Transverse colon (tissue), 4 donors: ENCODE measurements at regions not wholly inside any gene's neighbourhood (a gene's known extent, or its start where the extent isn't known, plus 50 kb on each side); places are given as distances from the start of the nearest gene placed in this dataset.

Experiments
- DNase-seq: peaks from one replicate; pipeline ENCODE4 v3.0.0-alpha.2; 2019
- H3K27ac ChIP-seq, 4 donors: fragments of 200-600 bp; sonication (generic); 2 replicates each; pipeline ENCODE4 v1.5.1; 2016 to 2018; ENCODE audit warnings: inconsistent platforms in 4 of 4
- H3K27me3 ChIP-seq: fragments of 200-600 bp; sonication (generic); 2 replicates; pipeline ENCODE4 v1.5.1; 2017; ENCODE audit warnings: inconsistent platforms
- H3K36me3 ChIP-seq, 4 donors: fragments of 200-600 bp; sonication (generic); 2 replicates each; pipeline ENCODE4 v1.5.1; 2017 to 2019; ENCODE audit warnings: inconsistent platforms in 4 of 4
- H3K4me1 ChIP-seq, 4 donors: fragments of 200-600 bp; sonication (generic); 2 replicates each; pipeline ENCODE4 v1.5.1; 2017 to 2020; ENCODE audit warnings: inconsistent platforms in 4 of 4
- H3K4me3 ChIP-seq, 4 donors: fragments of 200-600 bp; sonication (generic); 1 replicate in 1 of 4; 2 replicates in 3 of 4; pipeline versions ENCODE4 v1.5.1 to v1.6.1; 2017 to 2019; ENCODE audit warnings: inconsistent platforms in 4 of 4
- H3K9me3 ChIP-seq, 2 donors: fragments of 200-600 bp; sonication (generic); 2 replicates each; pipeline ENCODE4 v1.5.1; 2017 to 2019; ENCODE audit warnings: inconsistent platforms in 2 of 2
- CTCF ChIP-seq, 5 experiments: fragments of 200-600 bp in 3 of 5; fragments of 450-650 bp in 2 of 5; sonication (generic) in 3 of 5; IDR thresholded peaks; 1 replicate in 2 of 5; 2 replicates in 3 of 5; pipeline ENCODE4 v1.5.1; 2016 to 2017; ENCODE audit warnings: antibody characterized with exemption in 5 of 5, inconsistent platforms in 3 of 5, mild to moderate bottlenecking in 2 of 5, moderate library complexity in 1 of 5
- EP300 ChIP-seq: sonication (generic); formaldehyde crosslinking; IDR thresholded peaks from one replicate; pipeline ENCODE4 v1.6.1; 2017; ENCODE audit warnings: antibody characterized with exemption, low read depth
- POLR2A ChIP-seq: fragments of 450-650 bp; IDR thresholded peaks from one replicate; pipeline ENCODE4 v1.6.1; 2016; ENCODE audit warnings: antibody characterized with exemption, mild to moderate bottlenecking, moderate library complexity
- POLR2AphosphoS5 ChIP-seq, 3 donors: sonication (generic); formaldehyde crosslinking; IDR thresholded peaks; one replicate each; pipeline ENCODE4 v1.6.1; 2016; ENCODE audit warnings: antibody characterized with exemption in 3 of 3
- WGBS, 2 donors: methylation state at CpG; one replicate each; pipeline ENCODE4 v1.1.5; 2018; ENCODE audit warnings: low coverage in 1 of 2; 5-methylcytosine and 5-hydroxymethylcytosine counted together
- in situ Hi-C, 4 donors: fragments of 200-750 bp; cut with MboI; loops; one replicate each; pipeline versions ENCODE4 v1.15.0 to v1.15.1; 2017; ENCODE audit warnings: low sequenced_read_pairs in 3 of 4, low pct_ligation_motif_present in 1 of 4, low pct_unique_long_range_greater_than_20kb in 1 of 4
- intact Hi-C: fragments of 100-400 bp; cut with DNase I; formaldehyde crosslinking; loops from one replicate; pipeline ENCODE4 v1.15.1; 2023; ENCODE audit warnings: low total_unique reads

- no peaks in the 10 kb centered on the region for H3K4me1 ChIP-seq
- no peaks in the 10 kb centered on the region for H3K36me3 ChIP-seq
- H3K9me3 ChIP-seq, result no peaks in the 10 kb centered on the region
- TF ChIP-seq POLR2A, result no peak
- no peak for TF ChIP-seq EP300
- no peak for TF ChIP-seq POLR2AphosphoS5 (IDR thresholded peaks at IDR 0.05)
- no peak for TF ChIP-seq CTCF (IDR thresholded peaks at IDR 0.05)
- no peak overlapping the region for H3K4me3 ChIP-seq
- intact Hi-C loops (no loop called here), in situ Hi-C loops (no loop called here)
- no peak overlapping the region for H3K27ac ChIP-seq
- H3K27me3 ChIP-seq, result no peaks in the 10 kb centered on the region
- WGBS, 2 donors, result 79 to 92% methylated on average over 4 of the region's 4 CpGs
- no peak for DNase-seq
Measured at GRCh38 chr2:123258877-123259539, 766.1 kb upstream of the CNTNAP5 start.

GRCh38 chr2:123262856-123263255, 762.2 kb upstream of the CNTNAP5 start:
- intact Hi-C loops, result no loop called here
- TF ChIP-seq POLR2AphosphoS5 (IDR thresholded peaks at IDR 0.05) (no peak), POLR2A (no peak), EP300 (no peak), CTCF (IDR thresholded peaks at IDR 0.05) (no peak)
- Histone ChIP-seq H3K4me1 (no peaks in the 10 kb centered on the region), H3K4me3 (no peak overlapping the region), H3K9me3 (no peaks in the 10 kb centered on the region), H3K27ac (no peak overlapping the region), H3K27me3 (no peaks in the 10 kb centered on the region), H3K36me3 (no peaks in the 10 kb centered on the region)
- DNase-seq, result no peak
- WGBS, 2 donors, result 72 to 87% methylated on average over 4 of the region's 4 CpGs
- in situ Hi-C loops, result no loop called here

- no peaks in the 10 kb centered on the region for H3K27me3 ChIP-seq
- 89 to 96% methylated on average over 2 of the region's 2 CpGs for WGBS, 2 donors
- in situ Hi-C loops, result no loop called here
- H3K36me3 ChIP-seq, result no peaks in the 10 kb centered on the region
- no peak overlapping the region for H3K27ac ChIP-seq
- no peaks in the 10 kb centered on the region for H3K4me1 ChIP-seq
- DNase-seq, result no peak
- no peaks in the 10 kb centered on the region for H3K9me3 ChIP-seq
- no peak overlapping the region for H3K4me3 ChIP-seq
- TF ChIP-seq CTCF (IDR thresholded peaks at IDR 0.05) (no peak), POLR2AphosphoS5 (IDR thresholded peaks at IDR 0.05) (no peak), EP300 (no peak), POLR2A (no peak)
- intact Hi-C loops, result no loop called here
Measured at GRCh38 chr2:123283431-123283830, 741.7 kb upstream of the CNTNAP5 start.

GRCh38 chr2:123303731-123304130, 721.4 kb upstream of the CNTNAP5 start:
- Histone ChIP-seq H3K27me3 (no peaks in the 10 kb centered on the region), H3K4me1 (no peaks in the 10 kb centered on the region), H3K9me3 (peaks cover 4 to 8% of the 10 kb centered on the region in 2 donors), H3K27ac (no peak overlapping the region), H3K4me3 (no peak overlapping the region), H3K36me3 (no peaks in the 10 kb centered on the region)
- 46 to 74% methylated on average over 1 of the region's 1 CpG for WGBS, 2 donors
- TF ChIP-seq POLR2AphosphoS5 (IDR thresholded peaks at IDR 0.05), result no peak
- no peak for TF ChIP-seq EP300
- TF ChIP-seq CTCF (IDR thresholded peaks at IDR 0.05), result no peak
- TF ChIP-seq POLR2A, result no peak
- DNase-seq, result no peak
- in situ Hi-C loops (no loop called here), intact Hi-C loops (no loop called here)
